ENCODE measurements at regions not wholly inside any gene's neighbourhood (a gene's known extent, or its start where the extent isn't known, plus 50 kb on each side); places are given as distances from the start of the nearest gene placed in this dataset.
"Not testable (repeated sequence)": the region's sequence is repeated elsewhere in the genome, so short reads cannot be mapped to it uniquely, and the experiment has no call there.

DNA sequence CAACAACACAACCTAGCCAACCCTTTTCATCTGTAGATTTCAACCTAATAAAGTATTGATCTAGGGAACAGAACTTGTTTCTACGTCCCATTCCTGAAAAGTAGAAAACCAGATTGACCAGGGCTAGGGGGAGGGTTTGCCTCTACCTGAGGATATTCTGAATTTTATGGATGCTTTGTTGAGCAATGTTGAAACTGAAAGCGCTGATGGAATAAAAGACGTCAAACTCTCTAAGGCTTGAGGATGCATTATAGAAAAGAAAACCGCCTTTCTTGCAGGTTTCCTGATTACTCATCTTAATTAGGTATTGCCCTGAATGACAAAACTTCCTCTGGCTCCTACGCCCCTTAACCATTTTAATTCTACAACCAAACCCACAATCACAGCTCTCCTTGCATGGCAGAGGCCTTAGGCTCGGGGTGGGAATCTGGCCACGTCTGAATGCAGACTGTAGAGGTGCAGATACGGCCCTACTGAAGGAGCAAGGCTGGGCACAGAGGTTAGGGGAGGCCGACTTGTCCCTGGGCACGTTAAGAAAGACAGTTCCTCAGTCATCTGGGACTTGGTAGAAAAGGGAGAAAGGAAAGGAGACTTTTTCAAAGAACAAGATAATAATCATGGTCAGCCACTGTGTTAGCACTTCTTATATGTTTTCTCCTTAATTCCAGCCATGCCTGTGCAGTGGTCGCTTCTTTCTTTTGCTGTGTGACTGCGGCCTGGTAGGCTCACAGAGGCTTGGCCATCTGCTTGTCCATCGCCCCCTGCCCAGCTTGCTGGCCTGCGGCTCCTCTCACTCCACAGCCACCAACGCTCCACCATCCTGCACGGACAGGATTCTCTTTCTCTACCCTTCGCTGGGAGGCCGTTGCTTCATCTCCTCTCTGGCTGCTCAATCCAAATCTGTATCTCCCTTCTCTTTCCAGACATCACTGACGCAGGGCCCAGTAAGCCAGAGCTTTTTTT is 209.5 kb downstream of the VAPA start:
- DNase-seq = no peak

DNA sequence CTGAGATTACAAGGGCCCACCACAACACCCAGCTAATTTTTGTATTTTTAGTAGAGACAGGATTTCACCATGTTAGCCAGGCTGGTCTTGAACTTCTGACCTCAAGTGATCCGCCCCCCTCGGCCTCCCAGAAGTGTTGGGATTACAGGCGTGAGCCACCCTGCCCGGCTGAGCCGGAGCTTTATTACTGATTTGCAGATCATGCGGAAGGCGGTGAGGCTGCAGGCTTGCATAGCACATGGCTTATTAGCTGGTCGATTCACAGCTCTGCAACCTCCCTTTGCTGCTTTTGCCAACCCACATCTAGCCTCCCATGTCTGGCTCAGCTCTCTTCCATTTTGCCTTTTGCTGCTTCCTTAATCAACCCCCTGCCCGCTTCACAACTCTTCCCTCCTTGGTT is 210.3 kb downstream of the VAPA start:
- no peaks in the 10 kb centered on the region for H3K27me3 ChIP-seq
- no peak for DNase-seq
- no peak overlapping the region for H3K27ac ChIP-seq
- peaks cover 12% of the 10 kb centered on the region; the same call in 1 of the 2 replicates for H3K4me1 ChIP-seq
- no peaks in the 10 kb centered on the region for H3K36me3 ChIP-seq
- no peaks in the 10 kb centered on the region for H3K9me3 ChIP-seq (replicated peaks)
- no peak overlapping the region for H3K4me3 ChIP-seq

More for the DNA sequence above, 209.5 kb downstream of the VAPA start:
- Histone ChIP-seq H3K4me1 (peaks cover 12% of the 10 kb centered on the region; the same call in 1 of the 2 replicates), H3K27ac (no peak overlapping the region), H3K4me3 (no peak overlapping the region), H3K9me3 (replicated peaks) (no peaks in the 10 kb centered on the region), H3K36me3 (no peaks in the 10 kb centered on the region), H3K27me3 (no peaks in the 10 kb centered on the region)

DNA sequence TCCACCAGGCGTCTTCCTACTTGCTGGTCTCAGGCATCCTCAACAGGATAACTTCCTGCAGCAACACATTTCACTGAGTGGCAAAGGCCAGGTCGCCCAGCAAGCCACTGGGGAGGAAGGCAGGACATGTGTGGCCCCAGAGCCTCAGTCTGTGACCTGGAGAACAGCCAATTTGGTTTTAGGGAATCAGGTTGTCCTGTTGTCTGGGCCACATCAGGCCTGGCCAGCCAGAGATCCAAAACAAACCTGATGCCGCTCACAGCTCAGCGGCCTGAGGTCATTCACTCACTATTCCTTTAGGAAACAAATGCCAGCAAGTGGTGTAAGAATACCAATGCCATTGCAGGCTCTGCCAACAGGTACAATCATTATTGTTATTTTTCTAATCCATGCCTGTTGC is 210.7 kb downstream of the VAPA start:
- DNase-seq = no peak
- Histone ChIP-seq H3K9me3 (replicated peaks) (no peaks in the 10 kb centered on the region), H3K4me3 (no peak overlapping the region), H3K27me3 (no peaks in the 10 kb centered on the region), H3K27ac (no peak overlapping the region), H3K36me3 (no peaks in the 10 kb centered on the region), H3K4me1 (peaks cover 12% of the 10 kb centered on the region; the same call in 1 of the 2 replicates)

DNA sequence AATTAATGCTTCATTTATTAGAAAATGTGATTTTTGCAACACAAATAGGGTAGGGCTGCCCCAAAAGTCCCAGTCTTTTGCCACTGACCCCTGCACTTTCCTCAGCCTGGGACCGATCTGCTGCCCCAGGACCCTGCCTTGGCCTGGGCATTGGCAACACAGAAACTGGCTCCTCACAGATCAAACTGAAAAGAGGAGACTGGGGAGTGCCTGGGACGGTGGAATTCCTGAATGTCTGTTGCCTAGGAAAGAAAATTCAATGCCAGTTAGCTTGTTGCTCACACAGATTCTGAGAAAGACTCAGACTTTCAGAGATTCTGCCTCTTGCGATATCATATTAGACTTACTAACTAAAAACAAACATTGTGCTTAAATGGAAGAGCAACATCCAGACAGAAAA is 211.2 kb downstream of the VAPA start:
- Histone ChIP-seq H3K27me3 (no peaks in the 10 kb centered on the region), H3K4me3 (no peak overlapping the region), H3K27ac (no peak overlapping the region), H3K4me1 (peaks cover 12% of the 10 kb centered on the region; the same call in 1 of the 2 replicates), H3K9me3 (replicated peaks) (no peaks in the 10 kb centered on the region), H3K36me3 (no peaks in the 10 kb centered on the region)
- DNase-seq = no peak

DNA sequence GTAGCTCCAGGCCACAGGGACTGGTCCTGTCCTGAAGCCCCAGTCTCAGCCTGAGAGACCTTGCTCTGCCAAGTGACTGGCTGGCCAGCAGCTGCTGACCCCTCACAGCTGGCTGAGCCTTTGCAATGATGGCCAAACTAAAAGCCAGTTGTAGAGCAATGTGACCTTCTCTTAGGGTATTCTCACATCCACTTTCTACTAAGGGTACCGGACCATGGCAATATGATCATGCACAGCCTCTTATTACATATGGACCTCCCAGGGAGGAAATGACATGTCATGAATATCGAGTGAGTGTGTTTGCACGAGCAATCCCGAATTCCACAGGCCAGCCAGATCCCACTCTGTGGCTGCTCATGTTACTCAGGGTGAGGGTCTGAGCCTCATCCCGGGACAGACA is 213.9 kb downstream of the VAPA start:
- no peak for DNase-seq
- Histone ChIP-seq H3K27ac (no peak overlapping the region), H3K9me3 (replicated peaks) (no peaks in the 10 kb centered on the region), H3K4me3 (no peak overlapping the region), H3K4me1 (no peaks in the 10 kb centered on the region), H3K27me3 (no peaks in the 10 kb centered on the region), H3K36me3 (no peaks in the 10 kb centered on the region)

DNA sequence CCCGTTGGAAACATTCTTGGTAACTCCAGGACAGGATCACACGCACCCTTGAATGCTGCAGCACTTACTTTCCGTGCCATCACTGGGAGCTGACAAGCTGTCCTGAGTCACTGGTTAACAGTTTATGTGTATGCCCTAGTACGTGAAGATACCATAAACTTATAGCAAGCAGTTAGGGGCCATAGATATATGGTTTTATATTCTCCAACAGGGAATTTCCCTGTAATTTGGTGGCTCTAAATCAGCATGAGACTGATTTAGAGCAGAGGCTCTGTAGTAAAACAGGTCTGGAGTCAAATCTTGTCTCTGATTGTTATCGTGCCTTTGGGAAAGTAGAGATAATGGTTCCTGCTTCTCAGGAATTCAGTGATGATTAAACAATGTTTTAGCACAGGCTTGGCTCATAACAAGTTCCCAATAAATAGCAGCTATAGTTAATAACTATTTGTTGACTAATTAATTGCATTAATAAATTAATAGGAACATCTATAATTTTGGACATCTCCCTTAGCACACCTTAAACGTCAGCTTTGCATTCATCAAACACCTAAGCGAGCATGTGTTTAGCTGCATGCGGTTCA is 215.2 kb downstream of the VAPA start:
- H3K36me3 ChIP-seq = no peaks in the 10 kb centered on the region
- H3K4me3 ChIP-seq = no peak overlapping the region
- no peak overlapping the region for H3K27ac ChIP-seq
- no peaks in the 10 kb centered on the region for H3K4me1 ChIP-seq
- H3K9me3 ChIP-seq (replicated peaks) = no peaks in the 10 kb centered on the region
- no peak for DNase-seq
- H3K27me3 ChIP-seq = no peaks in the 10 kb centered on the region

DNA sequence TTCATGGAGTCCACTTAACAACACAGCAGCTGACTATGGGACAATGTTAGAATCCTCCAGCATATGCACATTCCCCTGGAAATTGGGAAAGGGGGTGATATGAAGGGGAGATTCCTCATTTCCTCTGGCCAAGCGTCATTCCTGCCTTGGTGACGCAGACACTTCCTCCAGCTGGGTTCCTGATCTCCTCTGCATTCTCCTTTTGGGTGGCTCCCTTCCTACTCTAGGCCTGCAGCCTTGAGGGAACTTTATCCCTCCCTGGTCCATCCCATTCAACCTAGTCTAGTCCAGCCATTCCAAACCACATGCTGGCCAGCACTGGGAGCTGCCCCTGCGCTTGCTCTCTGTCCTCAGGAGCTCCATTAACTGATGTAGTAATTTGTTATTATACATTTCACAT is 216.8 kb downstream of the VAPA start:
- H3K27me3 ChIP-seq = no peaks in the 10 kb centered on the region
- no peak overlapping the region for H3K27ac ChIP-seq
- H3K36me3 ChIP-seq = no peaks in the 10 kb centered on the region
- no peak for DNase-seq
- H3K4me1 ChIP-seq = no peaks in the 10 kb centered on the region
- H3K4me3 ChIP-seq = no peak overlapping the region
- no peaks in the 10 kb centered on the region for H3K9me3 ChIP-seq (replicated peaks)

DNA sequence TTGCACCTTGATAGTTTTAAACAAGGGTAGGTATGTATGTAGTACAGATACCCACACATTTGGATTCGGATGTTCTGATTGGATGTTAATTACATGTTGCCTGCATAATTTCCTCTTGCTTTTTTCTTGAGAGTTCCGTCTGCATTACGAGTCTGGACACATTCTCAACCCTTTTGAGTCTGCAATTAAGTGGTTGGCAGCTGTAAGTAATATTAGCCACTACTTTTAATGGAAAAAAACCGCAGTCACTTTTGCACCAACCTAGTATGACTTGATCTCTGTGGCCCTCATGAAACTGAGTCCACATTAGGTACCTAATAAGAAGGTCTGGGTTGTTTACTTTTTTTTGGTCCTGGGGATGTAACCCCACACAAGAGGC is 217.3 kb downstream of the VAPA start:
- Histone ChIP-seq H3K4me3 (no peak overlapping the region), H3K27me3 (no peaks in the 10 kb centered on the region), H3K9me3 (replicated peaks) (no peaks in the 10 kb centered on the region), H3K27ac (no peak overlapping the region), H3K4me1 (no peaks in the 10 kb centered on the region), H3K36me3 (no peaks in the 10 kb centered on the region)
- DNase-seq = no peak

DNA sequence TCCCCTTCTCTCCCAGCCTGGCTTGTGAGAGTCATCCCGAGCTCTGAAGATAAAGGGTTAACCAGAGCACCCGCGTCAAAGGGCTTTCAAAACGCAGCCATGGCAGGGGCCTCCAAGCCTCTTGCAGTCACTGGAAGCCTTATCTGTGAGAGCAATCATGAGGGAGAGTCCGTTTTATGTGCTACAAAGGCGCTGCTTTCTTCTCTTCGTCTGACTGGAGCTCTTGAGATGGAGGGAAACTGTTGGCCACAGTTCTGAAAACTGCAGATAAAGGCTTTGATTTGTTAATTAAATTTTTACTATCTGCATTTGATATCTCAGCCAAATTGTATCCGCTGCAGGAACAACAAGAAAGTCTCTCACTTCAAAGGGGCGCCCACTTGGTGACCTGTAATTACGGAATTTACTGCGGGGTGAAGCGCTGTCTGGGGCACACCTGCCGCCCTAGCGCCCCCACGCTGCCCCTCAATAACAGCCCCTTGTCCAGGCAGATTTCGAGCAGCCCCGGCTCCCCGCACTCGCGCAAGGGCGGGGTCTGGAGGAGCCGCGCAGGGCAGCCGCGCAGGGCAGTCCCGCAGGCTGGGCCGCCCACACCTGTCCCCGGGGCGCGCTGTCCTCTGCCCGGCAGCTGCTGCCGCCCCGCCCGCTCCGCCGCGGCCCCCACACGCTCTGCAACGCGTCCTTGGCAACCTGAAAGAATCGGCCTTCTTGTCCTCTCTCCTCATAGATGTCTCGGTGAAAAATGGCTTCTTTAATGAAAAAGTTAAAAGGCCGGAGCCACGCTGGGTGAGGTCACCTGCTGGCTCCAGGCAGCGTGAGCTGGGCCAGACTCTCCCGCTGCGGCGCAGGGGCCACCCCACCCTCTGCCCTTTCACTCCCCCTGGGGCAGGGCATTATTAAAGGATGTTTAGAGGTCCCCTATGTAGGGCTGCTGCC is 217.9 kb downstream of the VAPA start:
- Histone ChIP-seq H3K27ac (no peak overlapping the region), H3K4me3 (no peak overlapping the region), H3K4me1 (no peaks in the 10 kb centered on the region), H3K9me3 (replicated peaks) (no peaks in the 10 kb centered on the region), H3K27me3 (no peaks in the 10 kb centered on the region), H3K36me3 (no peaks in the 10 kb centered on the region)
- peak in 1 of 2 experiments; percentile 27 for DNase-seq

DNA sequence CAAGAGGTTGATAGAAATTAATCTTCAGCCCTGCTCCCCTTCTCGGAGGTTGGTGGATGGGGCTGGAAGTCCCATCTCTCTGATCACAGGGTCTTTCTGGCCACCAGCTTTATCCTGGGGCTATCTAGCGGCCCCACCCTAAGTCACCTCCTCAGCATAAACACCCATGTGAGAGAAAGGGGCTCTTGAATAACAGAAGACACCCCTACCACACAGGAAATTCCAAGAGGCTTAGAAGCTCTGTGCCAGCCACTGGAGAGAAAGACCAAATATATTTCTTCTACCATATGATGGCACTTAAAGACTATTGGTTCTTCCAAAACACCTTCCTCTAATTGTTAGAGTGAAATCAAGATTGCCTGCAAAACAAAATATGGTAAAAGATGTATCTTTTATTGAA is 219.7 kb downstream of the VAPA start:
- Histone ChIP-seq H3K27me3 (no peaks in the 10 kb centered on the region), H3K4me1 (no peaks in the 10 kb centered on the region), H3K4me3 (no peak overlapping the region), H3K27ac (no peak overlapping the region), H3K36me3 (no peaks in the 10 kb centered on the region), H3K9me3 (replicated peaks) (no peaks in the 10 kb centered on the region)
- DNase-seq = no peak

DNA sequence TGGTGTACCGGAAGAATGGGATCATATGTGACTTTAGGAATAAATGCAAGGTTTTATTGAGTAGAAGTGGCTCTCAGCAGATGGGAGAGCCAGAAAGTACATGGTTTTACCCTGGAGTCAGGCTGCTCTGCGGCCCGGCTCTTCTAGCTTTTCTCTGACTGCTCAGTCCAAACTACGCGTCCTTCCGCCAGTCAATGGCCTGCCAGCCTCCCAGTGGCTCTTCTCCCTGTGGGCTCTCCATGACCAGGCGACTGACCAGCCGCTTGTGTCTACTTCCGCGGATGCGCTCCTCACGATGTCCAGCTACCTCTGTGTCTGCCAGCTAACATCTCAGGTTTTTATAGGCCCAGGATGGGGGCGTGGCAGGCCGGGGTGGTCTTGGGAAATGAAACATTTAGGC is 220.4 kb downstream of the VAPA start:
- DNase-seq = no peak
- Histone ChIP-seq H3K36me3 (no peaks in the 10 kb centered on the region), H3K27ac (no peak overlapping the region), H3K27me3 (no peaks in the 10 kb centered on the region), H3K9me3 (replicated peaks) (no peaks in the 10 kb centered on the region), H3K4me1 (no peaks in the 10 kb centered on the region), H3K4me3 (no peak overlapping the region)

DNA sequence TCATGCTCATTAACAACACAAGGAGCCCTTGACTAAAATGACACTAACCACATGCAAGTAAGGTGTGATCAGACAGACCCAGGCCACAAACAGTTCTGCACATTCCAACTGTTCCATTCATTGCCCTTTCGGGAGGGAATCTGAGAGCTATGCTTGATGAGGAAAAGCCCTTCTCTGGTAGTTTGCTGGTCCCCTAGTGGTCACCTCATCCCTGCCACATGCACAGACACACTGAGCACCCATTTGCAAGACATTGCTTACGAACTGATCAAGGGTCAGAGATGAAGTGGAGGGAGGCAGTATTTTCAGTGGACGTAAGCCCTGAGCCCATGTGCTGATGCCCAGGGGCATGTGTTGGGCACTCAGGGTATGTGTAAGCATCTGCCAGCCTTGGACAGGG is 220.9 kb downstream of the VAPA start:
- not testable (repeated sequence) for H3K4me3 ChIP-seq; H3K27me3 ChIP-seq; H3K27ac ChIP-seq; H3K36me3 ChIP-seq; H3K9me3 ChIP-seq (replicated peaks); H3K4me1 ChIP-seq; DNase-seq

DNA sequence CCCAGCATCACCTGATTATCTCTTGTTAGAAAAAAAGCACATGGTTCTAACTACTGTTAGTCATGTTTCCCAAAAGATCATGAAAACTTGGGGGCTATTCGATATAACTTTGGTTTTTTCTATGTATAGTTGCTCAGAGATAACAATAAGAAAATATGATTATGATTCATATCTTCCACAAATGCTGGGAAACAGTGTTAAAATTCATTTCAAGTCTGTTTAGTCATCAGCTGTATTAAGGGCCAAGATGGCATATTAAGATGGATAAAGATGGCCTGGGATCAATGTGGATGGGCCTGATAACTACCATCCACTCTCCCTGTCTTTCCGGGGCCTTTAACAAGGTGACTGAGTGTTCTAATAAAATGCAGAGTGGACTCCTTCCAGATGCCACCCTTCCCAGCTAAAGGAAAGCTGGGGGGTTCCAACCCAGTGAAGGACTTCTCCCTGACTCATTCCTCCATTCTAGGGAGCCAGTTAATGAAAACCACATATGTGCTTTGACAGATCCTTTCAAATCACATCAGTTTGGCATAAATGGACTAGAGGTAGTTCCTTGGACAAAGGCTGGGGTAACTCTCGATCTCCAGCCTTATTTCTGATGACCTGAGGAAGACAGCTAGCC is 221.6 kb downstream of the VAPA start:
- H3K9me3 ChIP-seq (replicated peaks) = no peaks in the 10 kb centered on the region
- H3K36me3 ChIP-seq = no peaks in the 10 kb centered on the region
- H3K27me3 ChIP-seq = no peaks in the 10 kb centered on the region
- H3K4me3 ChIP-seq = no peak overlapping the region
- H3K4me1 ChIP-seq = no peaks in the 10 kb centered on the region
- no peak for DNase-seq
- H3K27ac ChIP-seq = no peak overlapping the region

DNA sequence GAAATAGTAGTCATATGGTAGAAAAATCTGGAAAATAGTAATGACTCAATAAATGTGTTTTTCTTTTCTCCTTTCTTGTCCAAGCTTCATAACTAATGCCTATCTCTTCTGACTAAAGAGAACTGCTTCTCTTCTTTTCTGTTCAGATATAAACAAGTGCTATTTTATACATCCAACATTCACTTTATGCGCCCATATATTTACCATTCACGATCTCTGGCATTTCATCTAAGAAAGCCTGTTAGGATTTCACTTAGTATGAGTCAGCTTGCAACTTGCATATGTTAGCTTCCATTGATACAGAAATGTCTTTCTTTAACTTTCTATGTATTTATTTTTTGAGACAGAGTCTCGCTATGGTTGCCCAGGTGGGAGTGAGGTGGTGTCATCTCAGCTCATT is 224.9 kb downstream of the VAPA start:
- no peaks in the 10 kb centered on the region for H3K36me3 ChIP-seq
- DNase-seq = no peak
- no peak overlapping the region for H3K27ac ChIP-seq
- H3K4me3 ChIP-seq = no peak overlapping the region
- no peaks in the 10 kb centered on the region for H3K9me3 ChIP-seq (replicated peaks)
- no peaks in the 10 kb centered on the region for H3K27me3 ChIP-seq
- no peaks in the 10 kb centered on the region for H3K4me1 ChIP-seq
